ENCODE measurements at regions not wholly inside any gene's neighbourhood (a gene's known extent, or its start where the extent isn't known, plus 50 kb on each side); places are given as distances from the start of the nearest gene placed in this dataset.

DNA sequence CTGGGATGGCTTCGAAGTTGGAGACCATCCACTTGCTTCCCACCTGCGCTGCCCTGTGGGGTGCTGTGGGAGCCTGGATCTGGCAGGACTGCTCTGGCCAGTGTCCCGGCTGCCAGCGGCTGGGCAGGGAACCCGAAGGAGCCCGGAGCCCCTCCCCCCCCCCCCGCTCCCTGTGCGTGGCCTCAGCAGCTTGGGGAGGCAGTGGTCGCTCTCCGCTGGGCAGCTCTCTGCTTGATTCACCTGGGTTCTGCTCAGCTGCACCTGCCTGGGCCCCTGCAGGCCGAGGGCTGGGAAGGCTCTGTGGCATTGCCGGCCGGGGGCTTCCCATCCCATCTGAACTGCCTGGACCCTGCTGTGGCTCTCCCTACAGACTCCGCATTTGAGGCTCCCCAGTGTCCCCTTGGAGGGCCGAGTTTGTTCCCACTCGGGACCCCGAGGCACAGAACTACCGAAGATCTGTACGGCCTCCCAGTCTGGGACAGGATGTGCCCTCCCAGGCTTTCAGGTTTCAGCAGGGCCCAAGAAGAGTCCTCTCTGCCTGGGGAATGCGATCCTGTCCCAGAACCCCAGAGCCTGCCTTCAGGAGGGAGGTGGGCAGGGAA lies 525.1 kb downstream of the TCERG1L start:
- TF ChIP-seq, protein P1, sequence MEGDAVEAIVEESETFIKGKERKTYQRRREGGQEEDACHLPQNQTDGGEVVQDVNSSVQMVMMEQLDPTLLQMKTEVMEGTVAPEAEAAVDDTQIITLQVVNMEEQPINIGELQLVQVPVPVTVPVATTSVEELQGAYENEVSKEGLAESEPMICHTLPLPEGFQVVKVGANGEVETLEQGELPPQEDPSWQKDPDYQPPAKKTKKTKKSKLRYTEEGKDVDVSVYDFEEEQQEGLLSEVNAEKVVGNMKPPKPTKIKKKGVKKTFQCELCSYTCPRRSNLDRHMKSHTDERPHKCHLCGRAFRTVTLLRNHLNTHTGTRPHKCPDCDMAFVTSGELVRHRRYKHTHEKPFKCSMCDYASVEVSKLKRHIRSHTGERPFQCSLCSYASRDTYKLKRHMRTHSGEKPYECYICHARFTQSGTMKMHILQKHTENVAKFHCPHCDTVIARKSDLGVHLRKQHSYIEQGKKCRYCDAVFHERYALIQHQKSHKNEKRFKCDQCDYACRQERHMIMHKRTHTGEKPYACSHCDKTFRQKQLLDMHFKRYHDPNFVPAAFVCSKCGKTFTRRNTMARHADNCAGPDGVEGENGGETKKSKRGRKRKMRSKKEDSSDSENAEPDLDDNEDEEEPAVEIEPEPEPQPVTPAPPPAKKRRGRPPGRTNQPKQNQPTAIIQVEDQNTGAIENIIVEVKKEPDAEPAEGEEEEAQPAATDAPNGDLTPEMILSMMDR (IDR thresholded peaks at IDR 0.05): no peak
- TF ChIP-seq POLR2A (IDR thresholded peaks at IDR 0.05) (no peak), POLR2AphosphoS5 (IDR thresholded peaks at IDR 0.05) (no peak)
